A673 (cell line): ENCODE measurements at regions not wholly inside any gene's neighbourhood (a gene's known extent, or its start where the extent isn't known, plus 50 kb on each side); places are given as distances from the start of the nearest gene placed in this dataset.
"Not testable (repeated sequence)": the region's sequence is repeated elsewhere in the genome, so short reads cannot be mapped to it uniquely, and the experiment has no call there.

Experiments used
- BruUV-seq: library from RNA; stranded (reverse); fragments of 400-500 nt; replicated peaks from 2 replicates; lab custom pipeline; 2021; lab: Mats Ljungman, UMichigan
- CTCF ChIA-PET: fragments of 300-600 bp; sonication (Branson Sonifier 250); formaldehyde crosslinking; loops from one replicate; lab custom pipeline; 2022; ENCODE audit warnings: antibody characterized with exemption; lab: Charles Lee
- POLR2A ChIA-PET: fragments of 300-600 bp; sonication (Branson Sonifier 250); formaldehyde crosslinking; loops from one replicate; lab custom pipeline; 2022; ENCODE audit warnings: antibody characterized with exemption; ENCODE audit not compliant: low non-redundant PET; lab: Charles Lee
- DNase-seq: peaks from one replicate; pipeline ENCODE4 v3.0.0-alpha.2; 2015; ENCODE audit warnings: low spot score
- H3K27ac ChIP-seq: fragments of 200-600 bp; sonication (generic); 2 replicates; pipeline ENCODE4 v1.5.1; 2016; ENCODE audit warnings: mixed run types, low read depth, mild to moderate bottlenecking, mixed read lengths, antibody characterized with exemption, low read length; ENCODE audit not compliant: poor library complexity, severe bottlenecking
- H3K27me3 ChIP-seq: fragments of 200-600 bp; sonication (generic); replicated peaks from 2 replicates; pipeline ENCODE4 v1.6.1; 2017; ENCODE audit warnings: mixed run types, low read depth, mild to moderate bottlenecking, mixed read lengths, antibody characterized with exemption, low read length; ENCODE audit not compliant: insufficient read depth, poor library complexity
- H3K36me3 ChIP-seq: fragments of 200-600 bp; sonication (generic); 2 replicates; pipeline ENCODE4 v1.6.1; 2016; ENCODE audit warnings: mixed run types, mild to moderate bottlenecking, mixed read lengths, antibody characterized with exemption, low read length; ENCODE audit not compliant: insufficient read depth, poor library complexity, severe bottlenecking
- H3K4me1 ChIP-seq: fragments of 200-600 bp; sonication (generic); 2 replicates; pipeline ENCODE4 v1.6.1; 2017; ENCODE audit warnings: mixed run types, mild to moderate bottlenecking, mixed read lengths, antibody characterized with exemption, low read length; ENCODE audit not compliant: insufficient read depth, poor library complexity, severe bottlenecking
- H3K4me3 ChIP-seq: fragments of 200-600 bp; sonication (generic); 2 replicates; pipeline ENCODE4 v1.5.1; 2016; ENCODE audit warnings: low read depth, mixed run types, mild to moderate bottlenecking, mixed read lengths, low read length; ENCODE audit not compliant: poor library complexity, severe bottlenecking
- H3K9me3 ChIP-seq: fragments of 200-600 bp; sonication (generic); 2 replicates; pipeline ENCODE4 v1.6.1; 2016; ENCODE audit warnings: mixed run types, low read depth, mild to moderate bottlenecking, mixed read lengths, antibody characterized with exemption, low read length; ENCODE audit not compliant: poor library complexity, severe bottlenecking
- CTCF ChIP-seq: fragments of 300-800, 200-600 bp; sonication (generic); conservative IDR thresholded peaks from 2 replicates; pipeline ENCODE4 v1.5.1; 2017; ENCODE audit warnings: low read depth, mild to moderate bottlenecking, antibody characterized with exemption, low read length, moderate library complexity, mixed read lengths
- EZH2 ChIP-seq: fragments of 200-600 bp; sonication (generic); IDR thresholded peaks from 2 replicates; pipeline ENCODE4 v1.6.1; 2017; ENCODE audit warnings: borderline replicate concordance, low read depth, mild to moderate bottlenecking, mixed read lengths, antibody characterized with exemption, low read length; ENCODE audit not compliant: poor library complexity, severe bottlenecking
- intact Hi-C: fragments of 100-400 bp; cut with micrococcal nuclease; formaldehyde crosslinking; loops from one replicate; pipeline ENCODE4 v1.10.0; 2022; ENCODE audit not compliant: unreplicated experiment

GRCh38 chr2:163135256-163135655 is 296.7 kb upstream of the KCNH7 start:
- intact Hi-C loops = no loop called here
- ChIA-PET POLR2A (no interaction called here), CTCF (no interaction called here)

GRCh38 chr2:163133602-163134001 is 295.0 kb upstream of the KCNH7 start:
- no peak overlapping the region for H3K4me3 ChIP-seq
- H3K36me3 ChIP-seq = no peaks in the 10 kb centered on the region
- intact Hi-C loops = loop anchor here (1.0 kb wide), 1 partner anchor 243 kb away; no protein-coding TSS in a partner anchor
- no peak for TF ChIP-seq CTCF
- no peak for TF ChIP-seq EZH2
- H3K9me3 ChIP-seq = no peaks in the 10 kb centered on the region
- H3K27me3 ChIP-seq = no peaks in the 10 kb centered on the region
- H3K27ac ChIP-seq = no peak overlapping the region
- CTCF ChIA-PET = interaction anchor here (0.6 kb wide), 1 partner anchor 131 kb away, joined by 3 read pairs; no protein-coding TSS in a partner anchor
- no peaks in the 10 kb centered on the region for H3K4me1 ChIP-seq
- no TSS peak for BruUV-seq
- POLR2A ChIA-PET = no interaction called here
- no peak for DNase-seq

More at GRCh38 chr2:163135256-163135655, 296.7 kb upstream of the KCNH7 start:
- no peaks in the 10 kb centered on the region for H3K36me3 ChIP-seq
- no peaks in the 10 kb centered on the region for H3K4me1 ChIP-seq
- TF ChIP-seq CTCF = no peak
- no peak for TF ChIP-seq EZH2
- no TSS peak for BruUV-seq
- no peak overlapping the region for H3K4me3 ChIP-seq
- no peaks in the 10 kb centered on the region for H3K9me3 ChIP-seq
- no peaks in the 10 kb centered on the region for H3K27me3 ChIP-seq
- no peak overlapping the region for H3K27ac ChIP-seq
- no peak for DNase-seq

GRCh38 chr2:163132850-163133249 is 294.3 kb upstream of the KCNH7 start:
- DNase-seq = peak; percentile 25
- Histone ChIP-seq H3K27me3 (no peaks in the 10 kb centered on the region), H3K36me3 (no peaks in the 10 kb centered on the region), H3K4me1 (no peaks in the 10 kb centered on the region), H3K9me3 (no peaks in the 10 kb centered on the region), H3K27ac (no peak overlapping the region), H3K4me3 (no peak overlapping the region)
- BruUV-seq = no TSS peak
- TF ChIP-seq CTCF = peak; percentile 58
- TF ChIP-seq EZH2 = no peak
- POLR2A ChIA-PET = no interaction called here
- intact Hi-C loops = loop anchor here (1.0 kb wide), 1 partner anchor 243 kb away; no protein-coding TSS in a partner anchor
- CTCF ChIA-PET = no interaction called here

GRCh38 chr2:163132207-163132606 is 293.6 kb upstream of the KCNH7 start:
- intact Hi-C loops, POLR2A ChIA-PET, DNase-seq, H3K27ac ChIP-seq, H3K36me3 ChIP-seq, H3K9me3 ChIP-seq, H3K4me3 ChIP-seq, H3K4me1 ChIP-seq, H3K27me3 ChIP-seq, CTCF ChIA-PET, BruUV-seq: not testable (repeated sequence)
